IMR-90 (cell line): ENCODE measurements at regions not wholly inside any gene's neighbourhood (a gene's known extent, or its start where the extent isn't known, plus 50 kb on each side); places are given as distances from the start of the nearest gene placed in this dataset.
A peak's percentile ranks its signal among the peaks of the same experiment; 100 is the strongest.

Source experiments
- ATAC-seq: fragments of 200-7000 bp; cut with Tn5 transposase; 2 replicates; pipeline ENCODE4 v1.9.1; 2020; ENCODE audit warnings: low read depth, mild to moderate bottlenecking, moderate library complexity
- BruUV-seq: library from RNA; stranded (reverse); fragments of 400-500 nt; replicated peaks from 2 replicates; lab custom pipeline; 2021; lab: Mats Ljungman, UMichigan
- CTCF ChIA-PET: fragments of 300-600 bp; formaldehyde crosslinking; extraction: SDS; loops from one replicate; lab custom pipeline; 2021; ENCODE audit warnings: antibody characterized with exemption; lab: Yijun Ruan, JAX
- POLR2A ChIA-PET: fragments of 300-600 bp; sonication (Branson Sonifier 250); formaldehyde crosslinking; loops from one replicate; lab custom pipeline; 2022; ENCODE audit warnings: antibody characterized with exemption; ENCODE audit not compliant: unreplicated experiment; lab: Charles Lee
- DNase-seq: peaks from one replicate; pipeline ENCODE4 v3.0.0; 2013
- H2AFZ ChIP-seq: replicated peaks from 2 replicates; pipeline ENCODE3; 2013; ENCODE audit warnings: low read length, mild to moderate bottlenecking; ENCODE audit not compliant: poor library complexity
- H2AK5ac ChIP-seq: 2 replicates; pipeline ENCODE4 v1.6.1; 2013; ENCODE audit warnings: low read depth, low read length, inconsistent platforms
- H2AK9ac ChIP-seq: replicated peaks from 2 replicates; pipeline ENCODE3; 2013; ENCODE audit warnings: mild to moderate bottlenecking, low read depth, low read length, moderate library complexity; ENCODE audit not compliant: poor library complexity
- H2BK120ac ChIP-seq: 2 replicates; pipeline ENCODE4 v1.6.1; 2013; ENCODE audit warnings: low read depth, low read length, inconsistent platforms
- H2BK15ac ChIP-seq: 3 replicates; pipeline ENCODE4 v1.6.1; 2013; ENCODE audit warnings: low read depth, low read length, inconsistent platforms
- H2BK20ac ChIP-seq: 2 replicates; pipeline ENCODE4 v1.6.1; 2013; ENCODE audit warnings: low read depth, mild to moderate bottlenecking, inconsistent platforms, low read length, moderate library complexity
- H2BK5ac ChIP-seq: 2 replicates; pipeline ENCODE4 v1.6.1; 2013; ENCODE audit warnings: mild to moderate bottlenecking, low read depth, low read length, inconsistent platforms; ENCODE audit not compliant: poor library complexity, severe bottlenecking
- H3K14ac ChIP-seq: replicated peaks from 2 replicates; pipeline ENCODE4 v1.6.1; 2013; ENCODE audit warnings: low read depth, low read length, inconsistent platforms
- H3K18ac ChIP-seq: 2 replicates; pipeline ENCODE4 v1.6.1; 2013; ENCODE audit warnings: low read depth, low read length, control low read depth
- H3K23ac ChIP-seq: 2 replicates; pipeline ENCODE4 v1.6.1; 2013; ENCODE audit warnings: low read depth, low read length, inconsistent platforms
- H3K27ac ChIP-seq: 2 replicates; pipeline ENCODE4 v1.5.1; 2013; ENCODE audit warnings: mild to moderate bottlenecking, control low read depth, low read length; ENCODE audit not compliant: insufficient read depth
- H3K27me3 ChIP-seq: 2 replicates; pipeline ENCODE4 v1.6.1; 2013; ENCODE audit warnings: low read length; ENCODE audit not compliant: control insufficient read depth, insufficient read depth
- H3K36me3 ChIP-seq: 2 replicates; pipeline ENCODE4 v1.6.1; 2013; ENCODE audit warnings: low read length, mixed read lengths; ENCODE audit not compliant: control insufficient read depth, insufficient read depth
- H3K4ac ChIP-seq: 2 replicates; pipeline ENCODE4 v1.6.1; 2013; ENCODE audit warnings: low read depth, low read length, inconsistent platforms
- H3K4me1 ChIP-seq: 2 replicates; pipeline ENCODE4 v1.6.1; 2013; ENCODE audit warnings: low read length, mixed read lengths; ENCODE audit not compliant: control insufficient read depth, insufficient read depth
- H3K4me2 ChIP-seq: 2 replicates; pipeline ENCODE4 v1.6.1; 2013; ENCODE audit warnings: low read depth, mild to moderate bottlenecking, control low read depth, low read length, moderate library complexity
- H3K4me3 ChIP-seq: 2 replicates; pipeline ENCODE4 v1.5.1; 2013; ENCODE audit warnings: low read depth, mild to moderate bottlenecking, control low read depth, low read length, moderate library complexity; ENCODE audit not compliant: insufficient read depth
- H3K56ac ChIP-seq: 2 replicates; pipeline ENCODE4 v1.6.1; 2013; ENCODE audit warnings: low read length, inconsistent platforms; ENCODE audit not compliant: insufficient read depth; ENCODE audit errors: extremely low read depth
- H3K79me1 ChIP-seq, 2 experiments: 2 replicates each; pipeline ENCODE4 v1.6.1; 2013; ENCODE audit warnings: low read length in 2 of 2, inconsistent platforms in 1 of 2, low read depth in 1 of 2
- H3K9ac ChIP-seq: 2 replicates; pipeline ENCODE4 v1.6.1; 2013; ENCODE audit warnings: low read depth, low read length, control low read depth
- H3K9me1 ChIP-seq: 2 replicates; pipeline ENCODE4 v1.6.1; 2013; ENCODE audit warnings: low read length, inconsistent platforms; ENCODE audit not compliant: insufficient read depth
- H3K9me3 ChIP-seq: 2 replicates; pipeline ENCODE4 v1.6.1; 2013; ENCODE audit warnings: low read length; ENCODE audit not compliant: control insufficient read depth, insufficient read depth
- H4K20me1 ChIP-seq: 2 replicates; pipeline ENCODE4 v1.6.1; 2013; ENCODE audit warnings: low read length, inconsistent platforms; ENCODE audit not compliant: insufficient read depth
- H4K5ac ChIP-seq: 2 replicates; pipeline ENCODE4 v1.6.1; 2013; ENCODE audit warnings: mild to moderate bottlenecking, low read depth, low read length, control low read depth
- H4K8ac ChIP-seq, 2 experiments: 2 replicates each; pipeline ENCODE4 v1.6.1; 2013; ENCODE audit warnings: low read depth in 2 of 2, low read length in 2 of 2, control low read depth in 1 of 2, inconsistent platforms in 1 of 2
- H4K91ac ChIP-seq: 2 replicates; pipeline ENCODE4 v1.6.1; 2013; ENCODE audit warnings: low read depth, low read length, inconsistent platforms; ENCODE audit not compliant: insufficient read depth
- CTCF ChIP-seq: conservative IDR thresholded peaks from 2 replicates; pipeline ENCODE4 v1.5.1; 2012; ENCODE audit warnings: mild to moderate bottlenecking, low read depth, low read length, improper control_type of control experiment
- RAD21 ChIP-seq: IDR thresholded peaks from 2 replicates; pipeline ENCODE4 v1.6.1; 2012; ENCODE audit warnings: low read length, improper control_type of control experiment
- RCOR1 ChIP-seq: IDR thresholded peaks from 2 replicates; pipeline ENCODE4 v1.6.1; 2012; ENCODE audit warnings: mild to moderate bottlenecking, low read length, improper control_type of control experiment; ENCODE audit not compliant: insufficient replicate concordance
- SMC3 ChIP-seq: fragments of 150-350 bp; IDR thresholded peaks from 2 replicates; pipeline ENCODE4 v1.6.1; 2016; ENCODE audit warnings: low read depth, mild to moderate bottlenecking, antibody characterized with exemption, low read length, moderate library complexity
- USF2 ChIP-seq: fragments of 150-350 bp; IDR thresholded peaks from 2 replicates; pipeline ENCODE4 v1.6.1; 2017; ENCODE audit warnings: mild to moderate bottlenecking, antibody characterized with exemption, low read length, low read depth
- dilution Hi-C: fragments of 300-500 bp; cut with HindIII; formaldehyde crosslinking; loops from one replicate; pipeline ENCODE4 v1.14.3; 2018; ENCODE audit warnings: low sequenced_read_pairs; ENCODE audit not compliant: unreplicated experiment
- in situ Hi-C: fragments of 300-500 bp; cut with MboI; formaldehyde crosslinking; loops from 3 replicates; pipeline ENCODE4 v1.14.3; 2019; ENCODE audit warnings: low sequenced_read_pairs, inconsistent platforms, mixed read lengths
- intact Hi-C: fragments of 100-400 bp; cut with micrococcal nuclease; formaldehyde crosslinking; loops from 2 replicates; pipeline ENCODE4 v1.10.0; 2022

GRCh38 chr2:144079803-144080202 is 440.1 kb downstream of the ZEB2 start:
- H3K14ac ChIP-seq: no peak overlapping the region
- peak overlapping the region; percentile 69 for H2BK5ac ChIP-seq
- DNase-seq (no peak), ATAC-seq (no peak)
- H3K36me3 ChIP-seq: no peaks in the 10 kb centered on the region
- intact Hi-C loops (loop anchor here (5.0 to 10.0 kb wide), 3 partner anchors 252 to 432 kb away; a partner anchor contains a TSS), dilution Hi-C loops (no loop called here), in situ Hi-C loops (no loop called here)
- no peak overlapping the region for H3K56ac ChIP-seq
- H2AK5ac ChIP-seq: no peak overlapping the region
- H3K4me2 ChIP-seq: no peak overlapping the region
- H3K27me3 ChIP-seq: no peaks in the 10 kb centered on the region
- H3K79me1 ChIP-seq: peaks cover 0 to 5% of the 10 kb centered on the region in 2 experiments; a peak in 2 of 4 replicates
- no peak overlapping the region for H3K9ac ChIP-seq
- H2BK20ac ChIP-seq: no peak overlapping the region
- no peak overlapping the region for H3K4ac ChIP-seq
- TF ChIP-seq CTCF: no peak
- TF ChIP-seq RAD21: no peak
- no peak for TF ChIP-seq RCOR1
- no peak for TF ChIP-seq USF2
- no peak for TF ChIP-seq SMC3
- ChIA-PET POLR2A (no interaction called here), CTCF (no interaction called here)
- H4K5ac ChIP-seq: no peak overlapping the region
- H4K91ac ChIP-seq: no peak overlapping the region
- no peak overlapping the region for H2AFZ ChIP-seq
- H3K9me3 ChIP-seq: no peaks in the 10 kb centered on the region
- H3K4me3 ChIP-seq: no peak overlapping the region
- H2AK9ac ChIP-seq: no peak overlapping the region
- H2BK120ac ChIP-seq: no peak overlapping the region
- no peak overlapping the region for H3K27ac ChIP-seq
- H2BK15ac ChIP-seq: no peak overlapping the region
- peaks cover 6% of the 10 kb centered on the region for H3K9me1 ChIP-seq
- no peak overlapping the region for H3K23ac ChIP-seq
- H4K8ac ChIP-seq: no peak overlapping the region; a peak in 1 of 4 replicates
- no peak overlapping the region for H3K18ac ChIP-seq
- no TSS peak for BruUV-seq
- peaks cover 19% of the 10 kb centered on the region; the same call in 1 of the 2 replicates for H3K4me1 ChIP-seq
- H4K20me1 ChIP-seq: no peaks in the 10 kb centered on the region
